ENCODE measurements at regions not wholly inside any gene's neighbourhood (a gene's known extent, or its start where the extent isn't known, plus 50 kb on each side); places are given as distances from the start of the nearest gene placed in this dataset.

- DNase-seq = no peak
- Histone ChIP-seq H3K27ac (no peak overlapping the region), H3K36me3 (no peaks in the 10 kb centered on the region), H3K4me1 (no peaks in the 10 kb centered on the region), H3K9me3 (no peaks in the 10 kb centered on the region), H3K27me3 (replicated peaks in 1 of 7) (peaks cover 0 to 33% (median 0%) of the 10 kb centered on the region in 7 donors), H3K4me3 (no peak overlapping the region)
- intact Hi-C loops (cut with DNase I; ENCODE audit: low total_unique reads) = no loop called here
- WGBS, 5 donors = 63 to 85% (median 82%) methylated on average over 6 of the region's 6 CpGs
- no peak for TF ChIP-seq POLR2AphosphoS5 (IDR thresholded peaks at IDR 0.05)
- TF ChIP-seq POLR2A (IDR thresholded peaks at IDR 0.05) = no peak
- no peak for TF ChIP-seq CTCF (IDR thresholded peaks at IDR 0.05 in 8 of 11, conservative IDR thresholded peaks at IDR 0.05 in 3 of 11)
Measured at GRCh38 chr22:47344414-47344813, 582.0 kb downstream of the TBC1D22A start.

DNA sequence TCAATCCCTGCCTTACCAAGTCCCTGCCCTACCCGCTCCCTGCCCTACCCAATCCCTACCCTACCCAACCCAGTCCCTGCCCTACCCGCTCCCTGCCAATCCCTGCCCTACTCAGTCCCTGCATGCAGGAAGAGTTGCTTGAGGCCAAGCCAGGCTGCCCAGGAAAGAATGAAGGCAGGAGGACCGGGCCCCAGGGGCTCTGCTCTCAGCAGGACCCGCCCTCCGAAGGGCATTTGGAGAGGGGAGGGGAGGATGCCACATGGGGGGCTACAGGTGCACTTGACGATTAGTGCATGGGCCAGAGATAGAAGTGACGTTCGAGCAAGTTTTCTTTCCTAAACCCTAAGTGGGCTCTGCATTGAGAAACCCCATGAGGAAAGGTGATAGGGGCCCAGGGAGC lies 581.2 kb downstream of the TBC1D22A start:
- TF ChIP-seq POLR2A (IDR thresholded peaks at IDR 0.05) (no peak), POLR2AphosphoS5 (IDR thresholded peaks at IDR 0.05) (no peak), CTCF (IDR thresholded peaks at IDR 0.05 in 8 of 11, conservative IDR thresholded peaks at IDR 0.05 in 3 of 11) (no peak)
- Histone ChIP-seq H3K4me3 (no peak overlapping the region), H3K27me3 (replicated peaks in 1 of 7) (peaks cover 0 to 33% (median 0%) of the 10 kb centered on the region in 7 donors), H3K27ac (no peak overlapping the region), H3K4me1 (no peaks in the 10 kb centered on the region), H3K36me3 (no peaks in the 10 kb centered on the region), H3K9me3 (no peaks in the 10 kb centered on the region)
- intact Hi-C loops (cut with DNase I; ENCODE audit: low total_unique reads) = no loop called here
- DNase-seq = no peak
- 82 to 93% (median 91%) methylated on average over 8 of the region's 8 CpGs for whole genome bisulfite sequencing, 5 donors

DNA sequence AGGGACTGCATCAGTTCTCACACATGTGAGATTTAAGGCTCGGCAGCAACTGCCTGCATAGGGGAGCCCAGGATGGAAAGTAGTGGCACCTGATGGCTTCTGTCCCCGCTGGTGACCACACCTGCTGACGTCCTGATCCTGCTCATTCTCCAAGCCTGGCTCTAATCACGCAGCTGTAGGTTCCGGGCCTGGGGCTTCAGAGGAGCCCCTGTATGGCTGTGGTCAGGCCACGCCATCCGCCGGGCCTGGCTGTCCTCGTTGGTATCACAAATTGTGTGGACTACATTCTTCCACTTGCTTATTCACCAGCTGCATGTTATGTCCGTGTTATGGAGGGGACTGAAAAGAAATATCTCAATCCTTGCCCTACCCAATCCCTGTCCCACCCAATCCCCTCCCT lies 580.0 kb downstream of the TBC1D22A start:
- intact Hi-C loops (cut with DNase I; ENCODE audit: low total_unique reads) = no loop called here
- no peaks in the 10 kb centered on the region for H3K9me3 ChIP-seq
- H3K4me3 ChIP-seq = no peak overlapping the region
- no peaks in the 10 kb centered on the region for H3K4me1 ChIP-seq
- TF ChIP-seq CTCF (IDR thresholded peaks at IDR 0.05 in 8 of 11, conservative IDR thresholded peaks at IDR 0.05 in 3 of 11) (no peak), POLR2A (IDR thresholded peaks at IDR 0.05) (no peak), POLR2AphosphoS5 (IDR thresholded peaks at IDR 0.05) (no peak)
- WGBS, 5 donors = 88 to 95% (median 93%) methylated on average over 6 to 10 of the region's 10 CpGs
- H3K27ac ChIP-seq = no peak overlapping the region
- peaks cover 0 to 33% (median 0%) of the 10 kb centered on the region in 7 donors for H3K27me3 ChIP-seq (replicated peaks in 1 of 7)
- no peaks in the 10 kb centered on the region for H3K36me3 ChIP-seq
- DNase-seq = no peak

DNA sequence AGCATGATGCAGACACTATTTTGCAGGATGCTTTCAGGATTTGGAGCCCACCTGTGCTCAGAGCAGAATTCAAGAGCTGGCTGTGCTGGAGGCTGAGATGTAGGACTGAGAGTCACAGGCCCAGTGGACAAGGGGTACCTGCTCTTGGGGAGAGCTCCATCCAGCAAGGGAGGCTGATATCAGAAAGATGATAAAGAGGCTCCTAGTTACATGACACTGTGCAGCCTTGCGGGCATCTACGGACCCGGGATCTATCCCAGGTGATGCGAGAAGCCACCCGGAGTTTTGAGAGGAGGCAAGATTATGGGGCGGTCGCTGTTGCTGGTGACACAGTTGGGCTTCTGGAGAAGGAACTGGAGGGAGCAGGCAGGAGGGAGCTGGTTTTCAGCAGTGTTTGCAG lies 579.0 kb downstream of the TBC1D22A start:
- Histone ChIP-seq H3K4me3 (no peak overlapping the region), H3K9me3 (no peaks in the 10 kb centered on the region), H3K4me1 (peaks cover 0 to 6% (median 0%) of the 10 kb centered on the region in 6 donors), H3K36me3 (no peaks in the 10 kb centered on the region), H3K27ac (no peak overlapping the region), H3K27me3 (replicated peaks in 1 of 7) (peaks cover 0 to 33% (median 0%) of the 10 kb centered on the region in 7 donors)
- intact Hi-C loops (cut with DNase I; ENCODE audit: low total_unique reads) = no loop called here
- TF ChIP-seq POLR2A (IDR thresholded peaks at IDR 0.05) (no peak), CTCF (IDR thresholded peaks at IDR 0.05 in 8 of 11, conservative IDR thresholded peaks at IDR 0.05 in 3 of 11) (no peak), POLR2AphosphoS5 (IDR thresholded peaks at IDR 0.05) (no peak)
- DNase-seq = no peak
- 87 to 95% (median 90%) methylated on average over 7 of the region's 7 CpGs for WGBS, 5 donors

All from spleen (tissue), 11 donors.